Thoracic aorta (tissue), 2 donors: ENCODE measurements at regions not wholly inside any gene's neighbourhood (a gene's known extent, or its start where the extent isn't known, plus 50 kb on each side); places are given as distances from the start of the nearest gene placed in this dataset.

ENCODE experiments used
- ATAC-seq: fragments of 150-250 bp; one replicate; pipeline ENCODE4 v1.8.0; 2017; ENCODE audit warnings: low read depth; ENCODE audit not compliant: insufficient number of reproducible peaks, low FRiP score
- DNase-seq: peaks from one replicate; pipeline ENCODE4 v3.0.0-alpha.2; 2020; ENCODE audit warnings: low spot score
- H3K27ac ChIP-seq, 2 donors: fragments of 200-600 bp; sonication (generic); 1 replicate in 1 of 2; 2 replicates in 1 of 2; pipeline ENCODE4 v1.5.1; 2016; ENCODE audit warnings: mild to moderate bottlenecking in 2 of 2, moderate library complexity in 2 of 2
- H3K27me3 ChIP-seq: fragments of 200-600 bp; sonication (generic); replicated peaks from 2 replicates; pipeline ENCODE4 v1.6.0; 2016; ENCODE audit warnings: mild to moderate bottlenecking; ENCODE audit not compliant: insufficient read depth
- H3K36me3 ChIP-seq: fragments of 200-600 bp; sonication (generic); one replicate; pipeline ENCODE4 v1.5.1; 2016
- H3K4me1 ChIP-seq, 2 donors: fragments of 200-600 bp; sonication (generic); 1 replicate in 1 of 2; 2 replicates in 1 of 2; pipeline versions ENCODE4 v1.5.1 to v1.6.0; 2016; ENCODE audit warnings: low read depth in 2 of 2, mild to moderate bottlenecking in 1 of 2; ENCODE audit not compliant: control insufficient read depth in 1 of 2
- H3K4me3 ChIP-seq: fragments of 200-600 bp; sonication (generic); 2 replicates; pipeline ENCODE4 v1.5.1; 2016; ENCODE audit warnings: mild to moderate bottlenecking
- H3K9me3 ChIP-seq: fragments of 200-600 bp; sonication (generic); 2 replicates; pipeline ENCODE4 v1.5.1; 2016
- CTCF ChIP-seq: fragments of 200-600 bp; sonication (generic); IDR thresholded peaks from one replicate; pipeline ENCODE4 v1.5.1; 2019; ENCODE audit warnings: antibody characterized with exemption

DNA sequence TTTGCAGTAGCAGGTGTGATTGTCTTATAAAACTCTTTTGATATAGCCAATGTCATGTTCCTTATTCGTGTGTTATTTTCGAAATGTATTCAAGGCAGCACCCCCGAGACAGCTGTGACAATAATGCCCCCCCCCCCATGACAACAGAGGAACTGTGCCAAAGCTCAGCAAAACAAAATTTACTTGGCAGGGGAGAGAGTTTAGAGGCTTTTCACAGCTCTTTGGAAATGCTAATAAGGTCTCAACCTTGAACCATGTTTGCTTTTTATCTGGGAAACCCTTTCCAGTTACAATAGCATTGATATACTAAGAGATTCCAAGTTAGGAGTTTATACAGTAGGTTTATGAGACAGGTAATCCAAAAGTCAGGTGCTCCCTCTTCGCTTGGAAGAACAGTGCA is 56.4 kb upstream of the USP44 start:
- H3K27me3 ChIP-seq = no peaks in the 10 kb centered on the region
- H3K4me3 ChIP-seq = no peak overlapping the region
- no peaks in the 10 kb centered on the region for H3K36me3 ChIP-seq
- ATAC-seq (no peak), DNase-seq (no peak)
- H3K9me3 ChIP-seq = no peaks in the 10 kb centered on the region
- H3K4me1 ChIP-seq = peaks cover 10 to 48% of the 10 kb centered on the region in 2 donors
- H3K27ac ChIP-seq = peak overlapping the region; percentile 60 to 71
- TF ChIP-seq CTCF = no peak

GRCh38 chr12:95605875-95606274 is 54.6 kb upstream of the USP44 start:
- DNase-seq (peak; percentile 15), ATAC-seq (no peak)
- peak overlapping the region in 1 of 2 donors; percentile 58 for H3K27ac ChIP-seq

DNA sequence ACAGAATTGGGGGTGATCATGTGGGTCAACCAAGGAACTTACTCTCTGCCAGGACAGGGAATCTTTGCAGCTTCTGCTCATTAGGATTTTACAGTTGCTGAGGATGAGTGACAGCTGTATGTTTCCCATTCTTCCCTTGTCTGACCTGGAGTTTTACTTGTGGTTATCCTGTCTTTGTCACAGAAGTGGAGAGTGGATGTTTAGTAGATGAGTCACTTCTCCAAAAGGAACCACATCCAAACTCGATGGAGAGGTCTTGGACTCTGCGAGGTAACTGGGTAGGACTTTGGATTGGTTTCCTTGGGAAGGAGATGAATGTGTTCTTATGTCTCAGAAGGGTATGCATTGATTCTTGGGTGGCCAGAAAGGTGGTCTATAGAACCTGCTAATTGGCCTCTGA is 53.8 kb upstream of the USP44 start:
- ATAC-seq (no peak), DNase-seq (no peak)
- Histone ChIP-seq H3K27ac (peak overlapping the region in 1 of 2 donors; percentile 58), H3K9me3 (no peaks in the 10 kb centered on the region), H3K27me3 (no peaks in the 10 kb centered on the region), H3K4me1 (peaks cover 10 to 55% of the 10 kb centered on the region in 2 donors), H3K36me3 (no peaks in the 10 kb centered on the region), H3K4me3 (no peak overlapping the region)
- TF ChIP-seq CTCF = no peak

More at GRCh38 chr12:95605875-95606274, 54.6 kb upstream of the USP44 start:
- Histone ChIP-seq H3K4me3 (no peak overlapping the region), H3K4me1 (peaks cover 10 to 55% of the 10 kb centered on the region in 2 donors), H3K27me3 (no peaks in the 10 kb centered on the region), H3K9me3 (no peaks in the 10 kb centered on the region), H3K36me3 (no peaks in the 10 kb centered on the region)
- no peak for TF ChIP-seq CTCF

- no peaks in the 10 kb centered on the region for H3K9me3 ChIP-seq
- no peak for ATAC-seq
- no peak for DNase-seq
- no peak for TF ChIP-seq CTCF
- H3K4me3 ChIP-seq = no peak overlapping the region
- H3K36me3 ChIP-seq = no peaks in the 10 kb centered on the region
- H3K27ac ChIP-seq = no peak overlapping the region
- H3K4me1 ChIP-seq = peaks cover 10 to 43% of the 10 kb centered on the region in 2 donors
- H3K27me3 ChIP-seq = no peaks in the 10 kb centered on the region
Observed at GRCh38 chr12:95603351-95604145, 52.3 kb upstream of the USP44 start.

GRCh38 chr12:95601091-95601961 is 50.0 kb upstream of the USP44 start:
- DNase-seq = no peak
- H3K4me1 ChIP-seq = peaks cover 9 to 23% of the 10 kb centered on the region in 2 donors
- ATAC-seq = no peak
- H3K9me3 ChIP-seq = no peaks in the 10 kb centered on the region
- H3K27ac ChIP-seq = peak overlapping the region in 1 of 2 donors; percentile 54
- H3K4me3 ChIP-seq = no peak overlapping the region
- TF ChIP-seq CTCF = no peak
- no peaks in the 10 kb centered on the region for H3K27me3 ChIP-seq
- no peaks in the 10 kb centered on the region for H3K36me3 ChIP-seq
